PC-9 (cell line): ENCODE measurements at regions not wholly inside any gene's neighbourhood (a gene's known extent, or its start where the extent isn't known, plus 50 kb on each side); places are given as distances from the start of the nearest gene placed in this dataset.

ENCODE experiments used
- BruUV-seq: library from RNA; stranded (reverse); fragments of 400-500 nt; replicated peaks from 2 replicates; lab custom pipeline; 2021; lab: Mats Ljungman, UMichigan
- CTCF ChIA-PET: fragments of 300-600 bp; sonication (Branson Sonifier 250); formaldehyde crosslinking; loops from one replicate; lab custom pipeline; 2022; ENCODE audit warnings: antibody characterized with exemption; lab: Charles Lee
- POLR2A ChIA-PET: fragments of 300-600 bp; sonication (Branson Sonifier 250); formaldehyde crosslinking; loops from one replicate; lab custom pipeline; 2022; ENCODE audit warnings: antibody characterized with exemption; ENCODE audit not compliant: unreplicated experiment; lab: Charles Lee
- DNase-seq, 2 experiments: peaks; one replicate each; pipeline versions ENCODE4 v3.0.0 to v3.0.0-alpha.2; 2015 to 2022; ENCODE audit warnings: mixed read lengths in 1 of 2
- H2AFZ ChIP-seq: fragments of 200-600 bp; sonication (generic); 2 replicates; pipeline ENCODE4 v1.8.1; 2017; ENCODE audit warnings: antibody characterized with exemption
- H3F3A ChIP-seq: fragments of 200-600 bp; sonication (generic); 2 replicates; pipeline ENCODE4 v1.8.1; 2017; ENCODE audit warnings: antibody characterized with exemption, mild to moderate bottlenecking, low read depth; ENCODE audit not compliant: insufficient read depth
- H3K27ac ChIP-seq: fragments of 200-600 bp; sonication (generic); 2 replicates; pipeline ENCODE4 v1.6.1; 2016; ENCODE audit warnings: mixed run types
- H3K27me3 ChIP-seq: fragments of 200-600 bp; sonication (generic); 2 replicates; pipeline ENCODE4 v1.6.1; 2016; ENCODE audit warnings: low read depth, mixed run types; ENCODE audit not compliant: insufficient read depth
- H3K36me3 ChIP-seq: fragments of 200-600 bp; sonication (generic); 2 replicates; pipeline ENCODE4 v1.6.1; 2016; ENCODE audit warnings: low read depth, mixed run types
- H3K4me1 ChIP-seq: fragments of 200-600 bp; sonication (generic); replicated peaks from 2 replicates; pipeline ENCODE4 v1.6.1; 2016; ENCODE audit warnings: mixed run types; ENCODE audit not compliant: insufficient read depth
- H3K4me2 ChIP-seq: fragments of 200-600 bp; sonication (generic); 2 replicates; pipeline ENCODE4 v1.6.1; 2017; ENCODE audit warnings: mixed run types
- H3K4me3 ChIP-seq: fragments of 200-600 bp; sonication (generic); 2 replicates; pipeline ENCODE4 v1.6.1; 2016; ENCODE audit warnings: mixed run types
- H3K79me2 ChIP-seq: fragments of 200-600 bp; sonication (generic); 2 replicates; pipeline ENCODE4 v1.6.1; 2017; ENCODE audit warnings: low read depth, mixed run types
- H3K9me2 ChIP-seq: fragments of 200-600 bp; sonication (generic); 2 replicates; pipeline ENCODE4 v1.8.1; 2017; ENCODE audit warnings: mild to moderate bottlenecking; ENCODE audit not compliant: insufficient read depth
- H3K9me3 ChIP-seq: fragments of 200-600 bp; sonication (generic); 2 replicates; pipeline ENCODE4 v1.8.1; 2016; ENCODE audit warnings: low read depth; ENCODE audit not compliant: insufficient read depth
- H4K20me1 ChIP-seq: fragments of 200-600 bp; sonication (generic); 2 replicates; pipeline ENCODE4 v1.8.1; 2017; ENCODE audit not compliant: insufficient read depth
- EZH2 ChIP-seq: fragments of 200-600 bp; sonication (generic); IDR thresholded peaks from 2 replicates; pipeline ENCODE4 v1.8.0; 2017; ENCODE audit warnings: antibody characterized with exemption, low read depth
- intact Hi-C: fragments of 100-400 bp; cut with micrococcal nuclease; formaldehyde crosslinking; loops from one replicate; pipeline ENCODE4 v1.10.0; 2022; ENCODE audit not compliant: unreplicated experiment
- TF ChIP-seq, protein P1 (sequence below): fragments of 200-600 bp; sonication (generic); conservative IDR thresholded peaks from 2 replicates; pipeline ENCODE4 v1.6.1; 2017; ENCODE audit warnings: mixed run types, antibody characterized with exemption, mild to moderate bottlenecking, moderate library complexity

- no peaks in the 10 kb centered on the region for H4K20me1 ChIP-seq
- H3K9me3 ChIP-seq, result no peaks in the 10 kb centered on the region
- H3K4me2 ChIP-seq, result no peak overlapping the region
- H3K36me3 ChIP-seq, result no peaks in the 10 kb centered on the region
- H3K9me2 ChIP-seq, result no peaks in the 10 kb centered on the region
- DNase-seq, result no peak
- no peak overlapping the region for H2AFZ ChIP-seq
- H3F3A ChIP-seq, result no peaks in the 10 kb centered on the region
- POLR2A ChIA-PET, result no interaction called here
- BruUV-seq, result no TSS peak
- TF ChIP-seq, protein P1, sequence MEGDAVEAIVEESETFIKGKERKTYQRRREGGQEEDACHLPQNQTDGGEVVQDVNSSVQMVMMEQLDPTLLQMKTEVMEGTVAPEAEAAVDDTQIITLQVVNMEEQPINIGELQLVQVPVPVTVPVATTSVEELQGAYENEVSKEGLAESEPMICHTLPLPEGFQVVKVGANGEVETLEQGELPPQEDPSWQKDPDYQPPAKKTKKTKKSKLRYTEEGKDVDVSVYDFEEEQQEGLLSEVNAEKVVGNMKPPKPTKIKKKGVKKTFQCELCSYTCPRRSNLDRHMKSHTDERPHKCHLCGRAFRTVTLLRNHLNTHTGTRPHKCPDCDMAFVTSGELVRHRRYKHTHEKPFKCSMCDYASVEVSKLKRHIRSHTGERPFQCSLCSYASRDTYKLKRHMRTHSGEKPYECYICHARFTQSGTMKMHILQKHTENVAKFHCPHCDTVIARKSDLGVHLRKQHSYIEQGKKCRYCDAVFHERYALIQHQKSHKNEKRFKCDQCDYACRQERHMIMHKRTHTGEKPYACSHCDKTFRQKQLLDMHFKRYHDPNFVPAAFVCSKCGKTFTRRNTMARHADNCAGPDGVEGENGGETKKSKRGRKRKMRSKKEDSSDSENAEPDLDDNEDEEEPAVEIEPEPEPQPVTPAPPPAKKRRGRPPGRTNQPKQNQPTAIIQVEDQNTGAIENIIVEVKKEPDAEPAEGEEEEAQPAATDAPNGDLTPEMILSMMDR, result no peak
- TF ChIP-seq EZH2, result no peak
- intact Hi-C loops, result no loop called here
- H3K27me3 ChIP-seq, result peaks cover 3% of the 10 kb centered on the region; the same call in 1 of the 2 replicates
- H3K4me1 ChIP-seq, result no peaks in the 10 kb centered on the region
- CTCF ChIA-PET, result no interaction called here
- H3K79me2 ChIP-seq, result no peaks in the 10 kb centered on the region
- H3K27ac ChIP-seq, result no peak overlapping the region
- no peak overlapping the region for H3K4me3 ChIP-seq
Observed at GRCh38 chr16:8426569-8426968, 163.7 kb downstream of the TMEM114 start.

GRCh38 chr16:8417145-8417544 lies 173.2 kb downstream of the TMEM114 start:
- Histone ChIP-seq H3K36me3 (no peaks in the 10 kb centered on the region), H3K4me2 (no peak overlapping the region), H3K4me1 (no peaks in the 10 kb centered on the region), H4K20me1 (no peaks in the 10 kb centered on the region), H3K79me2 (no peaks in the 10 kb centered on the region), H2AFZ (no peak overlapping the region), H3K27me3 (no peaks in the 10 kb centered on the region; the same call in 1 of the 2 replicates), H3K9me3 (no peaks in the 10 kb centered on the region), H3K4me3 (no peak overlapping the region), H3K9me2 (no peaks in the 10 kb centered on the region), H3K27ac (no peak overlapping the region), H3F3A (no peaks in the 10 kb centered on the region)
- POLR2A ChIA-PET, result no interaction called here
- TF ChIP-seq, protein P1, result no peak
- no peak for TF ChIP-seq EZH2
- CTCF ChIA-PET, result no interaction called here
- BruUV-seq, result no TSS peak
- intact Hi-C loops, result no loop called here
- no peak for DNase-seq

GRCh38 chr16:8408855-8409567 lies 181.3 kb downstream of the TMEM114 start:
- H3K9me3 ChIP-seq, result no peaks in the 10 kb centered on the region
- peaks cover 7% of the 10 kb centered on the region; the same call in 1 of the 2 replicates for H3K27me3 ChIP-seq
- no peaks in the 10 kb centered on the region for H4K20me1 ChIP-seq
- H3K4me3 ChIP-seq, result no peak overlapping the region
- H3K4me2 ChIP-seq, result no peak overlapping the region
- no peak overlapping the region for H2AFZ ChIP-seq
- no peaks in the 10 kb centered on the region for H3F3A ChIP-seq
- ChIA-PET CTCF (no interaction called here), POLR2A (no interaction called here)
- H3K79me2 ChIP-seq, result no peaks in the 10 kb centered on the region
- intact Hi-C loops, result no loop called here
- no peaks in the 10 kb centered on the region for H3K9me2 ChIP-seq
- no peak for DNase-seq
- H3K36me3 ChIP-seq, result no peaks in the 10 kb centered on the region
- no peak overlapping the region for H3K27ac ChIP-seq
- H3K4me1 ChIP-seq, result no peaks in the 10 kb centered on the region
- no TSS peak for BruUV-seq
- no peak for TF ChIP-seq EZH2
- TF ChIP-seq, protein P1, result no peak
